ENCODE measurements at regions not wholly inside any gene's neighbourhood (a gene's known extent, or its start where the extent isn't known, plus 50 kb on each side); places are given as distances from the start of the nearest gene placed in this dataset.
"Not testable (repeated sequence)": the region's sequence is repeated elsewhere in the genome, so short reads cannot be mapped to it uniquely, and the experiment has no call there.

DNA sequence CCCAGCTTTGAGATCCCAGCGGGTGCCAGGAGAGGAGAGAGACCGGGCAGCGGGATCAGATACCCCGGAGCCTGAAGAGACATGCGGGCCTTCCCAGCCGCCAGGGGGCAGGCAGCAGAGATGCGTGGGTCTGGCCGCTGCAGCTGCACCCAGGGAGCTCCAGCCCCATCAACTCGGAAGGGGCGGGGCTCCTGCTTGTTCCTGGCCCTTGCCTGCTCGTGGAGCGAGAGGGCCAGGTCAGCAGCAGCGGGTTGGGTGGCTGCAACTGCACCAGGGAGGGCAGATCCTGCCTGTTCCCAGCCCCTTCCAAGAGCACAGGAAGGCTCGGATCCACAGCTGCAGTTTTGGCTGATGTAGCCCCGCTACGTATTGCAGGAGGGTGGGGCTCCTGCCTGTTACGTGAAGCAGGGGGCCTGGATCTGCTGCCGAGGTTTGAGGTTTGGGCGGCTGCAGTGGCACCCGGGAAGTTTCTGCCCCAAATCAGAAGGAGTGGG lies 532.8 kb downstream of the RFPL4B start:
- no peak for DNase-seq (ENCODE audit: low read depth)

DNA sequence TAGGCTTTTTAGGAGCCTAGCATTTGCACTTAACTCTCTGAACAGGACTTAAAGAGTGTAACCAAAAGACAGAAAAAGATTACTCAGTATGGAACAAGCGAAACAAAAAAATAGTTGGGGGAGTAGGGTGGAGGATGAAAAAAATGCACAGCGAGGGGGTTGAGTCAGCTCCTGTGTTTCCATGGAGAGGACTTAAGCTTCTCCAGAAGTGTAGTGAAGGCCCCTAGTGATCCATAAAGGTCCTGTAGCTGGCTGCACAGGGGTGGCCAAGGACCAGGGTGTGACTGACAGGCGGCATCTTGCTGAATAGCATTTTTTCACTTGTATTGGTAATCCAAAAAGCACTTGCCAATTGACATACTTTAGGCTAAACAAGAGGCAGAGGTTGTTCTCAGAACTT lies 533.9 kb downstream of the RFPL4B start:
- DNase-seq (ENCODE audit: low read depth): no peak

DNA sequence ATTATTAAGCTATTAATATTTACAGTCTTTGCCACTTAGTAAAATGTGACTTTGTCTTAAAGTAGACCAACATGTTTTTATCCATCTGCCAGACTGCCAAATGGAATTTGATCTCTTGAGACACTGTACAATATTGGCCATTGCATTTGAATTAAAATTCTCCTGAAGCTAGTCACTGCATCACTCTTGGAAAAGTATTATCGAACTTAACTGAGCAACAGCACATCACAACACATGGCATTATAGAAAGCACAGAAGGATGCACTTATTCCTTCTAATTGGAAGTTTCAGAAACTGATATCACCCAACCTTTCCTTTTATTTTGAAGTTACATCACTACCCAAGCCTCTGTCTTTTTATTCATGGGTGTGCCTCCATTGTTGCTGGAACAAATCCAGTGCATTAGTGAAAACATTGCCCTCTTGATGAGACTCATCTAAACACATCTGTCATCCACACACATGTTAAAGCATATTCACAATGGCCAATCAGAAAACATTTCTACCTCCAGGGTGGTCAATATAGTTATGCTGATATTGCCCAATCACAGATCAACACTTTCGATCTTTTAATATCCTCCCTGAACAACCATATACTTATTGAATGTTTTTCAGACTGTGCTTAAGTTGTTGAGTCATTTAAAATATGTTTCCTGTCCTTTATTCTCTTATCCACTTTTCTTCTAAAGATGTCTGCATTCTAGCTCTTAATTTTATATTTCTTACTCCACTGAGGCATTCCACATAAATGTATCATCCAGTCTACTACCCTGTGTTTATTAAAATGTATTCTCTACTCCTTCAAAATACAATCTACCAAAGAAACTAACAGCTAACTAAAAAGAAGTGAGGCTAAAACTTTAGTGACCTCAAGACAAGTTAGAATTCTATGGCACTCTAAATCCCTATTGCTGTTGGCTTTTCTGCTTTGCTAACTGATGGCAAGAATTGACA lies 535.0 kb downstream of the RFPL4B start:
- no peak for DNase-seq (ENCODE audit: low read depth)

DNA sequence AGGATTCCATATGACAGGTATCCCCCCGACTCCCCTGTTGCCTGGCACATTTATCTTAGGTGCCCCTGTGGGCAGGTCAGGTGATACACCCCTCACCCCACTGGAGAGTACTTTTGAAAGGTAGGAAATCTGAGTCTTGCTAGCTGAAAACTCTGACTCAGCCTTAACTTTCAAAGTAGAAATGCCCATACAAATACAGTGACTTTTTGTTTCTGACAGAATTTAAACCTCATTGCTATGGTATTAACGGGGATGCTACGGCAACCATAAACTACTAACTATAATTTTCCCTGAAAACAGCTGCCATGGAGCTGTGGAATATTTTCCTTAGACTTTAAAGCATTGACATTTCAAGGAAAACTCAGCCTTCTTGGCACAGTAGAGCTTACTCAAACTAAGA lies 536.0 kb downstream of the RFPL4B start:
- DNase-seq (ENCODE audit: low read depth): no peak

DNA sequence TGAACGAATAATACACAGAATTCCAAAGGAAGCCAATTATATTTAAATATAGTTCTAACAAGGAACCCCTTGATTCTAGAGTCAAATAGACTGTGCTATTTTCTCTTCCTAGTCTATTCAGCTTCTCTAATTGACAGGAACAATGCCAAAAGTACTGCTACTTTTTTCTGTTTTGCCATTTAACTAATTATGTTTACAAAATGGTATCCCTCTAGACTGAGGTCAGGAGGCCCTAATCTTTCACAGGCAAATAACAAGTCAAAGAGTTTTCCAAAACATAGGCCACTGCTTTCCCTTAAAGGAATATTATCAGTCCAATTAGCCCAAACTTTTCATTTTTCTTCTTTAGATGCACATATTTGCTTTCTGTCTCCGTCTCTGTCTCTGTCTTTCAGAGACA lies 539.3 kb downstream of the RFPL4B start:
- DNase-seq (ENCODE audit: low read depth): no peak

DNA sequence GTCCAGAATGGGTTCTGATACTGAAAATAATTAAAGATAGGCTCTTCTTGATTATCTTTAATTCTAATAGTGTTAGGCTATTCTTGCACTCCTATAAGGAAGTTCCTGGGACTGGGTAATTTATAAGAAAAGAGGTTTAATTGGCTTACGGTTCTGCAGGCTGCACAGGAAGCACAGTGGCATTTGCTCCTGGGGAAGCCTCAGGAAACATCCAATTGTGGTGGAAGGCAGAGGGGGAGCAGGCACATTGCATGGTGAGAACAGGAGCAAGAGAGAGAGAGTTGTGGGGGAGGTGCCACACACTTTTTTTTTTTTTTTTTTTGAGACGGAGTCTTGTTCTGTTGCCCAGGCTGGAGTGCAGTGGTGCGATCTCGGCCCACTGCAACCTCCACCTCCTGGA lies 540.3 kb downstream of the RFPL4B start:
- DNase-seq (ENCODE audit: low read depth): not testable (repeated sequence)

DNA sequence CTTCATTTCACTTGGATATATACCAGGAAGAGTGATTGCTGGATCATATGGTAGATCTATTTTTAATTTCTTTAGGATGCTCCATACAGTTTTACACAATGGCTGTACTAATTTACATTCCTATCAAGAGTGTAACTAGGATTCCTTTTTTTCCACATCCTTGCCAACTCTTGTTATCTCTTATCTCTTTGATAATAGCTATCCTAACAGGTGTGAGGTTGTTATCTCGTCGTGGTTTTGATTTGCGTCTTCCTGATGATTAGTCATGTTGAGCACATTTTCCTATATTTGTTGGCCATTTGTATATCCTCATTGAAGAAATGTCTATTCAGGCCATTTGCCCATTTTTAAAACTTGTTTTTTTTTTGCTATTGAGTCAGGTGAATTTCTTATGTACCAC lies 552.4 kb downstream of the RFPL4B start:
- no peak for DNase-seq (ENCODE audit: low read depth)

DNA sequence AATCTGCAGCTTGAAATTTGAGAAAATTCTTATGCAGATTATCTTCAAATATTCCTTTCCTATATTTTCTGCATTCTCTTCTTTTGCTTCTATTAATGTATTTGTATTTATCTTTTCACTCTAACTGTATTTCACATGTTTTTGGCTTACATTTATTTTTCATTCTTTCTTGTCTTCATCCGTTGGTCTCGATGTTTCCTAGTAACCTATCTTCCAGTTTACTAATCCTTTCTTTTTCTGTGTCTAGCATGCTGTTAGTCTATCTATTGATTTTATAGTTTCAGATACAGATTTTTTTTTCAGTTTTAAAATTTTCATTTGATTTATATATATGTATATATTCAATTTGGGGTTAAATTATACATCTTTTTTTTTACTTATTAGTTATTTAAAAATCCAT lies 556.2 kb downstream of the RFPL4B start:
- DNase-seq (ENCODE audit: low read depth): no peak

DNA sequence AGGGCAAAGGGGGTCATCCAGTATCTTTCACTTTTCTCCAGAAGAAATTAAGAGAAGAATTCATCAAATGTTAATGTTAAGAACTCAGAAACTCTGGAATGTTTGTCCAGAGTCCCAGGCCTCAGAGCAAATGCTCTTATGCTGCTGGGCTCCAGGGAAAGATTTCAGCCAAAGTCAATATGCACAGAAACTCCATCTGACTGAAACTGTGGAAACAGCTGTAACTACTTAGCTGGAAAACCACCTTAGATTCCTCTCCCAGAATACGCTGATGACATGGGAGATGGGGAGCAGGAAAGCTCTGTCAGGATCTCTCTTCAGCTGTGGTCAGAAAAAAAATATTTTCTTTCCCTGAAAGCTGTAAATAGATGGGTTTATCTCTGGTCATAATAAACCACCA lies 559.6 kb downstream of the RFPL4B start:
- no peak for DNase-seq (ENCODE audit: low read depth)

DNA sequence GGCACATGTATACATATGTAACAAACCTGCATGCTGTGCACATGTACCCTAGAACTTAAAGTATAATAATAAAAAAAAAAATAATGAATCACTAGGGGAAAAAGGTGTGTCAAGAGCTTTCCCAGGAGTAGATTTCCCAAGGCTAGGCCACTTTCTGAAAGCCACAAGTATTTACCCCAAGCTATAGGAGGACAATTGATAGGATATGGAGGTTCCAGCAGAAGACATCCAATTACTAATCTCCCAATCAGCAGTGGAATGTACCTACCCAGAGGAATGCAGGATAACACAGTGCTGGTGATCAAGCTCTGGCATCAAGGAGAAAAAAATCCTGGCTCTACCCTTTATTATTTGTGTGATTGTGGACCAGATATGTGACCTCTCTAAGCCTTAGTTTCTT lies 562.7 kb downstream of the RFPL4B start:
- no peak for DNase-seq (ENCODE audit: low read depth)

DNA sequence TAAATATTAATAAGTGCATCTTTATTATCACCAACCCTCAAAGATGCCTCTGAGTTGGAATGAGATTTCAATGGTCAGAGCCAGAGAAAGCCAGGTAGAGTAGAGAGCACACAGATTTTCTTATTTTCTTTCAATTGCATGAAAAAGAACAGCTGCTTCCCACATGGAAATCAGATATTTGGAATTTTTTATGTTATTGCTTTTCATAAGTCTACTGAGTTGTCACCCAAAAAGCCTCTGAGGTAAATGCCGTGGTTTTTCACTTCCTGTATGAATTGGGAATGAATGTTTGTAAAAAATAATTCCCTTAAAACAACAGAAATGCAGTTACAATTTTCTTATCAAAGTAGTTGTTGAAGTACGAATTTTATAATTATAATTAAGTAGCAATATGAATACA lies 563.1 kb downstream of the RFPL4B start:
- no peak for DNase-seq (ENCODE audit: low read depth)

DNA sequence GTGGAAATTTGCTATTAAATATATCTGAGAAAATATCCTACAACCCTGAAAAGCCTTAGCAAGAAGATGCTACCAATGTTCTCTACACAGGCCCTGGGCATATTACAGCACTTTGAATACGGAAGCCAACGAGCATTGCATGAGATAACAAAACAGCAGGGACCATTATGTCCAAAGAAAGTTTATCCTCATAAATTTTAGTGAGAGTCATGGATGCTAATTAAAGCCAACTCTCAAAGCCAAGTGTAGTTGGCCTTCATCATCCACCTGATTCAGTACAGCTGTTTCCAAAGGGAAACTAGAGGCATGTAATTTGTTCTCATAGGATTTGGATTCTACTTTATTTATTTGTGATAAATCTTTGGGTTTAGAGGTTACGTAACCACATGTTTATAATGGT lies 564.8 kb downstream of the RFPL4B start:
- DNase-seq (ENCODE audit: low read depth): no peak

DNA sequence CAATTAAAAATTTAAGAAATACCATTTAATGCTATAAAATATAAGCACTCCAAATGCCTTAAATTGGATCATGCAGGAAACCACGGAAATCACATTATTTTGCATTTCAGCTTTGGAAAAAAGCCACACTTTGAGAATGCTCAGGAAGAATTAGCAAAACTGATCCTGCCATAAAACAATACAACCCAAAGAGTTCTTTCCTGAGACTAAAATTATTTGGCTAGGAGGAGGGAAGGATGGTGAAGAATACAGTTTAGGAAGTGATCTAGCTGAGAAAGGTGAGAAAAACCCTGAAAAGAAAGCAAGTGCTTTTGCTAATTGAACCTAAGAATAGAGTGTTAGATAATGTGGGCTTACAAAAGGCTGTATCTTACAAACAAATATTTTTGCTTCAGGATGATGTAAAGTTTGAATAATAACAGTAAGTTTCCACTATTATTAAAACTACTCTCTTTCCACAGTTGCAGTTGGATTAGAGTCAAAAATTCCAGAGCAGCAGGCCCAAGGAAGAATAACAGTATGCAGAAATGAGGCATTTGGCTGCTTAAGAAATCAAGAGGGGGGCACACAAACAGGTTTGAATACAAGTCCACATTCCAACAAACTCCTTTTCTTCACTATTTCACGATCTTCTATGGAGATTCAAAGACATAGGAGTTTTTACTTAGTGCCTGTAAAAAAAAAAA lies 565.4 kb downstream of the RFPL4B start:
- DNase-seq (ENCODE audit: low read depth): no peak

DNA sequence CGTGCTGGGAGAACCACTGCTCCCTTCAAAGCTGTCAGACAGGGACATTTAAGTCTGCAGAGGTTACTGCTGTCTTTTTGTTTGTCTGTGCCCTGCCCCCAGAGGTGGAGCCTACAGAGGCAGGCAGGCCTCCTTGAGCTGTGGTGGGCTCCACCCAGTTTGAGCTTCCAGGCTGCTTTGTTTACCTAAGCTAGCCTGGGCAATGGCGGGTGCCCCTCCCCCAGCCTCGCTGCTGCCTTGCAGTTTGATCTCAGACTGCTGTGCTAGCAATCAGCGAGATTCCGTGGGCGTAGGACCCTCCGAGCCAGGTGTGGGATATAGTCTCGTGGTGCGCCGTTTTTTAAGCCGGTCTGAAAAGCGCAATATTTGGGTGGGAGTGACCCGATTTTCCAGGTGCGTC lies 572.6 kb downstream of the RFPL4B start:
- not testable (repeated sequence) for DNase-seq (ENCODE audit: low read depth)

DNA sequence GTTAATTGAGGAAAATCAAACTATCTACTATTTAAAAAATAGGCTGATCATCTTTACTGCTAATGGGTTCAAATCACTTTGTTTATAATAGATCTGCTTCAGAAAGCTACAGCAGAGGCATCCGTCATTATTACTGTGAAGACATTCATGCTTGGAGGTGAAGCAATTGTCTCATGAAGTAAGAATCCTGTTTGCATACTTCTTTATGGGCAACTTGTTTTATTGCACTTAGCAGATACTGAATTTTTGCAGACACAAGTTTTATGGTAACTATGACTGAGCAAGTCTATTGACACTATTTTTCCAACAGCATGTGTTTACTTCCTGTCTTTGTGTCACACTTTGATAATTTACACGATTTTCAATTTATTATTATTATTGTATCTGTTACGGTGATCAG lies 573.9 kb downstream of the RFPL4B start:
- DNase-seq (ENCODE audit: low read depth): no peak

DNA sequence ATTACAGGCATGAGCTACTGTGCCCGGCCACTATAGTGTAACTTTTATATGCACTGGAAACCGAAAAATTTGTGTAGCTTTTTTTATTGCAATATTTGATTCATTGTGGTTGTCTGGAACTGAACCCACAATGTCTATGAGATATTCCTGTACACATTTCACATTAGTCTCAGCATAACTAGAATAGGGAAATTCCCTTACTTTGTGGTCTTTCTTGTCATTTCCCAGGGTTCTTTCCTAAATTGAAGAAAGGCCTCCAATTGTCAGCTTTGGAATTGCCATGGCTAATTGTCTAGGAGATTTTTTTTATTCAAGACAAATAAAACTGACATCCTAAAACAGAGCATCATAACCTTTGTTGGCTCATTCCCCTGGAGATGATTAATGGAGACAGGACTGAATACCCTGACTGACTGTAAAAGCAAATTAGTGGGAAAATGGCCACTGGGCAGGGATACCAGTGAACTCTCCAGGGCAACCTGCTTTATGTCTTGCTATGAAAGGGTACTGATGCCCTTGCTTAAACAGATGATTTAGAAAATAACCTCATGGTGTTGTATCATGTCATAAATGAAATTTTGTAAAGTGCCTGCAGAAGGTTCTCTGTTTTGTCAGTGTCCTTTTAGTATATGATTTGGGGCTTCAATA lies 576.9 kb downstream of the RFPL4B start:
- no peak for DNase-seq (ENCODE audit: low read depth)

DNA sequence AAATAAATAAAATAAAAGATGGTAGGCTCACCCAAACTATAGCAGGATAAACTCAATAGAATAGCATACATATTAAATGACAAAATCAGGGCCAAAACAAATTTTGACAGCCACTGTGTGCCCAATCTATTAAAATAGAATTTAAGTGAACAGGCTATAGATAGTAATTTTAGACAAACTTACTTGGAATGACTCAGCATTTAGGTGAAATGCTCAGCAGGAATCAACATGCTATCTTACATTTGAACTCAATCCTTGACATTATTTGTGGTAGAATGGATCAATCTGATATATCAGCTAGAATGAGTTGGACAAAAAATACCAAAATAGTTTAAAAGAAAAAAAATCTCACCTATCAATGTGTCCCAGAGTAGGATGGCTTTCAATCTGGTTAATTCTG lies 578.6 kb downstream of the RFPL4B start:
- no peak for DNase-seq (ENCODE audit: low read depth)

DNA sequence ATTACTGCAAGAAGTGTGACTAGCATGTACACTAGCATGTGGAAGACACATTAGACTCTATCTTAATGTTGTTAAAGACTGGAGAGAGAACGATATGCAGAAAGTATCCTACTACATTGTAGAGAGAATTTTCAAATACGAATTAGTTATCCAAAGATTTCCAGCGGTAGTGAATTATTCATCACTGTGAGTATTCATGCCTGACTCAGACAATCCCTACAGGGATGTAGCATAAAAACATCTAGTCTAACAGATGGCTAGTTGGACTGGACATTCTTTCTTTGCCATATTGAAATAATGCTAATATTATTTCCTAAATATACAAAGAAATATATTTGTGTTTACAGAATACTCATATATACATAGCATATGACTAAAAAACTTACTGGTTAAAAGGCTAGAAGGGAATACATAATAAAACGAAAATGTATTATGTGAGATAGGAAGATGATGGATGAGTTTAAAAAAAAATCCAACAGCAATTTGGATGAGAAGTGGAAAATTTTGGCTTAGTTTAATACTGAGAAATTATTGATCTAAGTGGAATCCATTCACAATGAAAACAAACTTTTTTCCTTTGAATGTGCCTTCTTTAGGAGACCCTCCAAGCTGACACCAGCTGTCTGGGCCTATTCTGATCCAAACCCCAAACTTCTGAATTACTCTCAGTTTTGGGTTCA lies 580.7 kb downstream of the RFPL4B start:
- DNase-seq (ENCODE audit: low read depth): no peak

DNA sequence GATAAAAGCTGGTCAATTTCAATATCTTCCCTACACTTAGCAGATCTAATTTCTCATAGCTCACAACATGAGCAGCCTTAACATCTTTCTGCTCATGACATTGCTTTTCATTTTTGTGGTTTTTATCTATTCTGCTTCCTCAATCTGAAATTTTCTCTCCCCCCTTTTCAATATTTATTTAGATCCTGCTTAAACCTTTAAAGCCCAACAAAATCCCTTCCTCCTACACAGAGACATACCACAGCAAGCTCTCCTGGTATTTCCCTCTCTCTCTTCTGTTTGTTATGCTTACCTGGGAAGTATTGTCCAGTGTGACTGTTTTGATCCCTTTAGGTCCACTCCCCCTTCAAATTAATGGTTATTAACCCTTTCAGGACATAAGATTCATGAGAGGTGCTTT lies 582.5 kb downstream of the RFPL4B start:
- no peak for DNase-seq (ENCODE audit: low read depth)

DNA sequence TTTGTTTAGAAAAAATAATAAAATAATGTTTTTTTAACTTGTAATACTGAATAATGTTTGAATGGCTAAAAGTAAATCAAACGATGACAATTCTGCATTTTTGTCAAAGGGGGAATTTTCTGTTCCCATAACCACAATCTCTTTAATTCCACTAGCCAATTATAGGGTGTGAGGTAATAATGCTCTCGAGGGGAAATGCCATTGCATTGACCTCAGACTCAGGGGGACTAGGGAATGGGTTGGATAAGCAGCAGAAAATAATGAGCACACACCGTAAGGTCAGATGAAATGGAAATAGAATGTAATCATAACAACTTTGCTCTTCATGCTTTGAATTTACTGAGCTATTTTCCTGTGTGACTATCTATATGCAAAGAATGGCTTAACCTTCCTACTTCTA lies 584.7 kb downstream of the RFPL4B start:
- DNase-seq (ENCODE audit: low read depth): no peak

DNA sequence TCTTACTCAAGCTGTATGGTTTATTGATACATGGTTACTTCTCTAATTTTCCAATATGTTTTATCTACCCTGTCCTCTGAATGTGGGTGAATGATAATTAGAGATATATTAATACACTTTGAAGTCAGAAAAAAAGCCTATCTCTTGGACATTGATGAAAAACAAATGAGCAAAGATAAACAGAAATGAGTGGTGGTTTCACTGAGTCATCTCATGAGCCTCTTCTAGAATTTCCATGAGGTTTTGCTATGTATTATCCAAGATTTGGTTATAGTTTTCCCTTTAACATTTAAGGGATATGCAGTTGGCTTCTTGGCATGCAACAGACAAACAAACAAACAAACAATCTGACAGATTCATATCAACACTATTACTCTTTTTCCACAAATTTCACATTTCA lies 586.8 kb downstream of the RFPL4B start:
- no peak for DNase-seq (ENCODE audit: low read depth)
